ENCODE measurements at regions not wholly inside any gene's neighbourhood (a gene's known extent, or its start where the extent isn't known, plus 50 kb on each side); places are given as distances from the start of the nearest gene placed in this dataset.

- H3K4me1 ChIP-seq = no peaks in the 10 kb centered on the region
- no peaks in the 10 kb centered on the region for H3K27me3 ChIP-seq
- TF ChIP-seq, protein P1, sequence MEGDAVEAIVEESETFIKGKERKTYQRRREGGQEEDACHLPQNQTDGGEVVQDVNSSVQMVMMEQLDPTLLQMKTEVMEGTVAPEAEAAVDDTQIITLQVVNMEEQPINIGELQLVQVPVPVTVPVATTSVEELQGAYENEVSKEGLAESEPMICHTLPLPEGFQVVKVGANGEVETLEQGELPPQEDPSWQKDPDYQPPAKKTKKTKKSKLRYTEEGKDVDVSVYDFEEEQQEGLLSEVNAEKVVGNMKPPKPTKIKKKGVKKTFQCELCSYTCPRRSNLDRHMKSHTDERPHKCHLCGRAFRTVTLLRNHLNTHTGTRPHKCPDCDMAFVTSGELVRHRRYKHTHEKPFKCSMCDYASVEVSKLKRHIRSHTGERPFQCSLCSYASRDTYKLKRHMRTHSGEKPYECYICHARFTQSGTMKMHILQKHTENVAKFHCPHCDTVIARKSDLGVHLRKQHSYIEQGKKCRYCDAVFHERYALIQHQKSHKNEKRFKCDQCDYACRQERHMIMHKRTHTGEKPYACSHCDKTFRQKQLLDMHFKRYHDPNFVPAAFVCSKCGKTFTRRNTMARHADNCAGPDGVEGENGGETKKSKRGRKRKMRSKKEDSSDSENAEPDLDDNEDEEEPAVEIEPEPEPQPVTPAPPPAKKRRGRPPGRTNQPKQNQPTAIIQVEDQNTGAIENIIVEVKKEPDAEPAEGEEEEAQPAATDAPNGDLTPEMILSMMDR (IDR thresholded peaks at IDR 0.05) = no peak
- no peak overlapping the region for H3K27ac ChIP-seq
- no peaks in the 10 kb centered on the region for H3K36me3 ChIP-seq
- DNase-seq (ENCODE audit: low spot score) = no peak
- H3K4me3 ChIP-seq = no peak overlapping the region
- H3K9me3 ChIP-seq = no peaks in the 10 kb centered on the region
These were observed 204.9 kb downstream of the ATG4C start for GRCh38 chr1:62988867-62989266.

DNA sequence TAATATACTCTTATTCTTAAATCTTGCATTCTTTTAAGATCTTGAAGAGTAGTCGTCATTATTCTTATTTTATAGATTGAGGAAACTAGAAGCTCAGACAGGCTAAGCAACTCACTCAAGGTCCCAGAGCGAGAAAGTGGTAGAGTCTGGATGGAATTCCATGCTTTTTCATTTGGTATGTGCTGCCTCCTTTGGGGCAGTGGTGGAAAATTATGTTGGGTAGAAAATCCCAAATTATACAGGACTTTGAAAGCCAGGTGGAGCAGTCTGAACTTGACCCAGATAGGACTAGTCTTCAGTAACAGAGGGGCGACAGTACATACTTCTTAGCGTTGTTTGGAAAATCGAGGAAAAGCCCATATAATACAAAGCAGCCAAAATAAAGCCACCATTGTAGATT lies 205.6 kb downstream of the ATG4C start:
- Histone ChIP-seq H3K27me3 (no peaks in the 10 kb centered on the region), H3K9me3 (no peaks in the 10 kb centered on the region), H3K4me3 (no peak overlapping the region), H3K27ac (no peak overlapping the region), H3K4me1 (no peaks in the 10 kb centered on the region), H3K36me3 (no peaks in the 10 kb centered on the region)
- TF ChIP-seq, protein P1 (IDR thresholded peaks at IDR 0.05) = no peak
- no peak for DNase-seq (ENCODE audit: low spot score)

DNA sequence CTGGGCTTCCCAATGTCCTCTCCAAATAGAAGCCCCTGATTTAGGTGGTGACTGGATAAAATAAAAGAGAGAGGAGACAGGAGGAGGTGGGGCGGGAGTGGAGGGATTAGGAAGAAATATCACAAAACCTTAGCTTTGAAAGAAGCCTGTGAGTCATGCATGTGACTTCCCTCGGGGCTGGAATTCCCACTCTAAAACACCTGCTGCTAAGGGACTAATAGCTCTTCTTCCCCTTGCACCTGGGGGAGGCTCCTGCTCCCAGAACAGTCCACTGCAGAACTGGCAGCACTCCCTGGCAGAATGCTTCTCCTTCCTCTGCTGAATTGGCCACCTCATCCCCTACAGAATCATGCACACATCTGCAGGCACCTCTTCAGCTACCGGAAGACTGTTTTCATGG lies 207.2 kb downstream of the ATG4C start:
- Histone ChIP-seq H3K27ac (no peak overlapping the region), H3K9me3 (no peaks in the 10 kb centered on the region), H3K4me3 (no peak overlapping the region), H3K27me3 (no peaks in the 10 kb centered on the region), H3K4me1 (no peaks in the 10 kb centered on the region), H3K36me3 (no peaks in the 10 kb centered on the region)
- TF ChIP-seq, protein P1 (IDR thresholded peaks at IDR 0.05) = no peak
- DNase-seq (ENCODE audit: low spot score) = no peak

- no peak for DNase-seq (ENCODE audit: low spot score)
- H3K4me3 ChIP-seq = no peak overlapping the region
- no peaks in the 10 kb centered on the region for H3K27me3 ChIP-seq
- no peak overlapping the region for H3K27ac ChIP-seq
- TF ChIP-seq, protein P1 (IDR thresholded peaks at IDR 0.05) = no peak
- H3K36me3 ChIP-seq = no peaks in the 10 kb centered on the region
- no peaks in the 10 kb centered on the region for H3K9me3 ChIP-seq
- no peaks in the 10 kb centered on the region for H3K4me1 ChIP-seq
These were observed 209.9 kb downstream of the ATG4C start for GRCh38 chr1:62993844-62994243.

GRCh38 chr1:62995173-62995572 lies 211.2 kb downstream of the ATG4C start:
- DNase-seq (ENCODE audit: low spot score) = no peak
- TF ChIP-seq, protein P1 (IDR thresholded peaks at IDR 0.05) = no peak
- Histone ChIP-seq H3K27me3 (no peaks in the 10 kb centered on the region), H3K4me3 (no peak overlapping the region), H3K36me3 (no peaks in the 10 kb centered on the region), H3K4me1 (no peaks in the 10 kb centered on the region), H3K9me3 (no peaks in the 10 kb centered on the region), H3K27ac (no peak overlapping the region)

- Histone ChIP-seq H3K27me3 (no peaks in the 10 kb centered on the region), H3K36me3 (no peaks in the 10 kb centered on the region), H3K9me3 (no peaks in the 10 kb centered on the region), H3K4me1 (no peaks in the 10 kb centered on the region), H3K4me3 (no peak overlapping the region), H3K27ac (no peak overlapping the region)
- TF ChIP-seq, protein P1 (IDR thresholded peaks at IDR 0.05) = no peak
- no peak for DNase-seq (ENCODE audit: low spot score)
These were observed 214.0 kb downstream of the ATG4C start for GRCh38 chr1:62997884-62998283.

Data from right atrium auricular region (tissue), 2 donors.